K562 (cell line): ENCODE measurements at regions not wholly inside any gene's neighbourhood (a gene's known extent, or its start where the extent isn't known, plus 50 kb on each side); places are given as distances from the start of the nearest gene placed in this dataset.

Experiments used
- CTCF ChIP-seq, 3 experiments: IDR thresholded peaks in 2 of 3; conservative IDR thresholded peaks in 1 of 3; 2 replicates each; pipeline ENCODE4 v1.5.1; 2011 to 2012; ENCODE audit warnings: low read length in 3 of 3, mild to moderate bottlenecking in 3 of 3, control low read depth in 2 of 3, improper control_type of control experiment in 1 of 3, inconsistent platforms in 1 of 3, low read depth in 1 of 3, mixed read lengths in 1 of 3, moderate library complexity in 1 of 3; ENCODE audit not compliant: insufficient read depth in 2 of 3
- DIDO1 ChIP-seq: fragments of 450-650 bp; IDR thresholded peaks from 2 replicates; pipeline ENCODE4 v1.6.1; 2016; ENCODE audit warnings: low read depth, missing biosample characterization, missing genetic modification characterization
- FOS ChIP-seq: IDR thresholded peaks from 3 replicates; pipeline ENCODE4 v1.6.1; 2011; ENCODE audit not compliant: insufficient read length; ENCODE audit errors: extremely low read depth
- MEF2D ChIP-seq: conservative IDR thresholded peaks from 2 replicates; pipeline ENCODE4 v1.6.1; 2016; ENCODE audit warnings: low read depth, missing genetic modification characterization, missing compliant biosample characterization
- RB1 ChIP-seq: fragments of 450-650 bp; IDR thresholded peaks from 2 replicates; pipeline ENCODE4 v1.6.1; 2017; ENCODE audit warnings: low read depth, mild to moderate bottlenecking
- RBM22 ChIP-seq: fragments of 200-400 bp; formaldehyde crosslinking; IDR thresholded peaks from 2 replicates; pipeline ENCODE4 v1.6.1; 2018; ENCODE audit warnings: low read length, low read depth; ENCODE audit not compliant: poor library complexity, severe bottlenecking
- RBM25 ChIP-seq: fragments of 200-400 bp; formaldehyde crosslinking; IDR thresholded peaks from 2 replicates; pipeline ENCODE4 v1.6.1; 2018; ENCODE audit warnings: low read length, low read depth, moderate library complexity; ENCODE audit not compliant: severe bottlenecking
- SIX5 ChIP-seq, 2 experiments: IDR thresholded peaks; 2 replicates each; pipeline ENCODE4 v1.6.1; 2011; ENCODE audit warnings: low read length in 2 of 2, borderline replicate concordance in 1 of 2, low read depth in 1 of 2, mild to moderate bottlenecking in 1 of 2, moderate library complexity in 1 of 2; ENCODE audit not compliant: insufficient read depth in 1 of 2
- ZBTB7A ChIP-seq: IDR thresholded peaks from 2 replicates; pipeline ENCODE4 v1.6.1; 2011; ENCODE audit warnings: low read depth, mild to moderate bottlenecking, low read length, moderate library complexity, borderline replicate concordance; ENCODE audit not compliant: control insufficient read depth
- ZHX1 ChIP-seq: fragments of 150-350 bp; conservative IDR thresholded peaks from 2 replicates; pipeline ENCODE4 v1.6.1; 2014; ENCODE audit warnings: low read length
- ZNF146 ChIP-seq: IDR thresholded peaks from one replicate; pipeline ENCODE4 v1.6.1; 2018; ENCODE audit warnings: missing compliant biosample characterization; ENCODE audit not compliant: unreplicated experiment
- ZNF165 ChIP-seq: fragments of 250-450 bp; sonication (Bioruptor Pico); IDR thresholded peaks from 2 replicates; pipeline ENCODE4 v1.4.0; 2020; ENCODE audit warnings: borderline replicate concordance
- ZNF175 ChIP-seq: fragments of 200-800 bp; sonication (Bioruptor generic); IDR thresholded peaks from 2 replicates; pipeline ENCODE4 v1.6.1; 2016; ENCODE audit warnings: low read depth, mild to moderate bottlenecking, missing genetic modification characterization, missing compliant biosample characterization
- ZNF41 ChIP-seq: fragments of 250-450 bp; sonication (Bioruptor Pico); conservative IDR thresholded peaks from 2 replicates; pipeline ENCODE4 v1.4.0; 2020; ENCODE audit warnings: mild to moderate bottlenecking
- ZNF445 ChIP-seq: fragments of 250-450 bp; sonication (Bioruptor Pico); IDR thresholded peaks from 2 replicates; pipeline ENCODE4 v1.4.0; 2020; ENCODE audit warnings: low read depth, mild to moderate bottlenecking, moderate library complexity
- ZNF696 ChIP-seq: fragments of 250-450 bp; sonication (Bioruptor Pico); conservative IDR thresholded peaks from 2 replicates; pipeline ENCODE4 v1.4.0; 2020; ENCODE audit warnings: mild to moderate bottlenecking, moderate library complexity
- TF ChIP-seq, protein P1 (sequence below): sonication (generic); formaldehyde crosslinking; IDR thresholded peaks from 2 replicates; pipeline ENCODE4 v1.8.0; 2022; ENCODE audit warnings: missing genetic modification reagents, mild to moderate bottlenecking, moderate library complexity, borderline replicate concordance
- TF ChIP-seq, protein P2 (sequence below): fragments of 250-450 bp; sonication (Bioruptor Pico); IDR thresholded peaks from 2 replicates; pipeline ENCODE4 v1.8.0; 2021; ENCODE audit warnings: mild to moderate bottlenecking, moderate library complexity

- TF ChIP-seq, protein P1, sequence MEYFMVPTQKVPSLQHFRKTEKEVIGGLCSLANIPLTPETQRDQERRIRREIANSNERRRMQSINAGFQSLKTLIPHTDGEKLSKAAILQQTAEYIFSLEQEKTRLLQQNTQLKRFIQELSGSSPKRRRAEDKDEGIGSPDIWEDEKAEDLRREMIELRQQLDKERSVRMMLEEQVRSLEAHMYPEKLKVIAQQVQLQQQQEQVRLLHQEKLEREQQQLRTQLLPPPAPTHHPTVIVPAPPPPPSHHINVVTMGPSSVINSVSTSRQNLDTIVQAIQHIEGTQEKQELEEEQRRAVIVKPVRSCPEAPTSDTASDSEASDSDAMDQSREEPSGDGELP (CRISPR knock-in tag): no peak
- TF ChIP-seq ZNF146 (CRISPR knock-in tag) (no peak), ZBTB7A (no peak), RBM25 (no peak), ZNF175 (CRISPR knock-in tag) (peak; percentile 75; the same call in 1 of the 2 replicates), ZNF445 (CRISPR knock-in tag) (no peak), CTCF (IDR thresholded peaks at IDR 0.05 in 2 of 3, conservative IDR thresholded peaks at IDR 0.05 in 1 of 3; ENCODE audit: insufficient read depth in 2 of 3, low read depth in 1 of 3, low read length in 3 of 3) (no peak), ZNF165 (no peak), DIDO1 (tag) (no peak), RB1 (no peak), ZNF696 (CRISPR knock-in tag) (no peak), MEF2D (tag) (peak; percentile 71; the same call in 1 of the 2 replicates), SIX5 (IDR thresholded peaks at IDR 0.05; ENCODE audit: borderline replicate concordance in 1 of 2, insufficient read depth in 1 of 2, low read depth in 1 of 2, low read length in 2 of 2) (no peak), FOS (no peak), ZHX1 (no peak), ZNF41 (CRISPR knock-in tag) (peak; percentile 70; the same call in 1 of the 2 replicates), RBM22 (no peak)
- TF ChIP-seq, protein P2, sequence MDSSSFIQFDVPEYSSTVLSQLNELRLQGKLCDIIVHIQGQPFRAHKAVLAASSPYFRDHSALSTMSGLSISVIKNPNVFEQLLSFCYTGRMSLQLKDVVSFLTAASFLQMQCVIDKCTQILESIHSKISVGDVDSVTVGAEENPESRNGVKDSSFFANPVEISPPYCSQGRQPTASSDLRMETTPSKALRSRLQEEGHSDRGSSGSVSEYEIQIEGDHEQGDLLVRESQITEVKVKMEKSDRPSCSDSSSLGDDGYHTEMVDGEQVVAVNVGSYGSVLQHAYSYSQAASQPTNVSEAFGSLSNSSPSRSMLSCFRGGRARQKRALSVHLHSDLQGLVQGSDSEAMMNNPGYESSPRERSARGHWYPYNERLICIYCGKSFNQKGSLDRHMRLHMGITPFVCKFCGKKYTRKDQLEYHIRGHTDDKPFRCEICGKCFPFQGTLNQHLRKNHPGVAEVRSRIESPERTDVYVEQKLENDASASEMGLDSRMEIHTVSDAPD: no peak
Measured at GRCh38 chr15:58332676-58333400, 99.0 kb upstream of the LIPC start (continued).
